ENCODE measurements at regions not wholly inside any gene's neighbourhood (a gene's known extent, or its start where the extent isn't known, plus 50 kb on each side); places are given as distances from the start of the nearest gene placed in this dataset.
"Not testable (repeated sequence)": the region's sequence is repeated elsewhere in the genome, so short reads cannot be mapped to it uniquely, and the experiment has no call there.

- no peak overlapping the region for H3K4me3 Mint-ChIP-seq
- H3K27ac Mint-ChIP-seq: no peak overlapping the region
- H3K36me3 Mint-ChIP-seq: no peaks in the 10 kb centered on the region
- H3K4me1 Mint-ChIP-seq (ENCODE audit: low read depth): no peaks in the 10 kb centered on the region
- no peaks in the 10 kb centered on the region for H3K9me3 Mint-ChIP-seq (ENCODE audit: low read depth)
- H3K27me3 Mint-ChIP-seq: peaks cover 20% of the 10 kb centered on the region
Observed at GRCh38 chr6:1163501-1163900, 148.4 kb upstream of the FOXQ1 start.

GRCh38 chr6:1162367-1163275 is 149.3 kb upstream of the FOXQ1 start:
- Mint-ChIP-seq H3K36me3 (no peaks in the 10 kb centered on the region), H3K4me3 (no peak overlapping the region), H3K27ac (no peak overlapping the region), H3K27me3 (peaks cover 25% of the 10 kb centered on the region), H3K4me1 (ENCODE audit: low read depth) (no peaks in the 10 kb centered on the region), H3K9me3 (ENCODE audit: low read depth) (no peaks in the 10 kb centered on the region)

GRCh38 chr6:1156411-1156810 is 155.5 kb upstream of the FOXQ1 start:
- H3K36me3 Mint-ChIP-seq; H3K4me3 Mint-ChIP-seq; H3K9me3 Mint-ChIP-seq (ENCODE audit: low read depth); H3K27ac Mint-ChIP-seq; H3K4me1 Mint-ChIP-seq (ENCODE audit: low read depth): not testable (repeated sequence)
- peaks cover 18% of the 10 kb centered on the region for H3K27me3 Mint-ChIP-seq

- no peak overlapping the region for H3K4me3 Mint-ChIP-seq
- no peak overlapping the region for H3K27ac Mint-ChIP-seq
- no peaks in the 10 kb centered on the region for H3K4me1 Mint-ChIP-seq (ENCODE audit: low read depth)
- H3K9me3 Mint-ChIP-seq (ENCODE audit: low read depth): peaks cover 3% of the 10 kb centered on the region
- H3K27me3 Mint-ChIP-seq: peaks cover 15% of the 10 kb centered on the region
- no peaks in the 10 kb centered on the region for H3K36me3 Mint-ChIP-seq
Observed at GRCh38 chr6:1153696-1154245, 158.1 kb upstream of the FOXQ1 start.

- peaks cover 16% of the 10 kb centered on the region for H3K27me3 Mint-ChIP-seq
- no peaks in the 10 kb centered on the region for H3K36me3 Mint-ChIP-seq
- H3K27ac Mint-ChIP-seq: no peak overlapping the region
- H3K4me1 Mint-ChIP-seq (ENCODE audit: low read depth): no peaks in the 10 kb centered on the region
- no peak overlapping the region for H3K4me3 Mint-ChIP-seq
- no peaks in the 10 kb centered on the region for H3K9me3 Mint-ChIP-seq (ENCODE audit: low read depth)
Observed at GRCh38 chr6:1146500-1146899, 165.4 kb upstream of the FOXQ1 start.

- no peak overlapping the region for H3K4me3 Mint-ChIP-seq
- H3K4me1 Mint-ChIP-seq (ENCODE audit: low read depth): no peaks in the 10 kb centered on the region
- peaks cover 14% of the 10 kb centered on the region for H3K27me3 Mint-ChIP-seq
- H3K36me3 Mint-ChIP-seq: no peaks in the 10 kb centered on the region
- H3K9me3 Mint-ChIP-seq (ENCODE audit: low read depth): no peaks in the 10 kb centered on the region
- no peak overlapping the region for H3K27ac Mint-ChIP-seq
Observed at GRCh38 chr6:1145768-1146218, 166.1 kb upstream of the FOXQ1 start.

GRCh38 chr6:1144842-1145767 is 166.8 kb upstream of the FOXQ1 start:
- Mint-ChIP-seq H3K4me1 (ENCODE audit: low read depth) (no peaks in the 10 kb centered on the region), H3K27ac (no peak overlapping the region), H3K36me3 (no peaks in the 10 kb centered on the region), H3K4me3 (no peak overlapping the region), H3K9me3 (ENCODE audit: low read depth) (no peaks in the 10 kb centered on the region), H3K27me3 (peaks cover 13% of the 10 kb centered on the region)

- Mint-ChIP-seq H3K36me3 (no peaks in the 10 kb centered on the region), H3K4me3 (no peak overlapping the region), H3K4me1 (ENCODE audit: low read depth) (no peaks in the 10 kb centered on the region), H3K9me3 (ENCODE audit: low read depth) (peaks cover 8% of the 10 kb centered on the region), H3K27ac (no peak overlapping the region), H3K27me3 (peaks cover 12% of the 10 kb centered on the region)
Observed at GRCh38 chr6:1143655-1144054, 168.2 kb upstream of the FOXQ1 start.

GRCh38 chr6:1139155-1139890 is 172.6 kb upstream of the FOXQ1 start:
- Mint-ChIP-seq H3K4me3 (no peak overlapping the region), H3K36me3 (no peaks in the 10 kb centered on the region), H3K27me3 (peaks cover 7% of the 10 kb centered on the region), H3K9me3 (ENCODE audit: low read depth) (peaks cover 8% of the 10 kb centered on the region), H3K27ac (no peak overlapping the region), H3K4me1 (ENCODE audit: low read depth) (no peaks in the 10 kb centered on the region)

GRCh38 chr6:1137849-1138248 is 174.0 kb upstream of the FOXQ1 start:
- Mint-ChIP-seq H3K27ac (no peak overlapping the region), H3K4me1 (ENCODE audit: low read depth) (no peaks in the 10 kb centered on the region), H3K36me3 (no peaks in the 10 kb centered on the region), H3K27me3 (peaks cover 10% of the 10 kb centered on the region), H3K4me3 (no peak overlapping the region), H3K9me3 (ENCODE audit: low read depth) (peaks cover 8% of the 10 kb centered on the region)

- peaks cover 8% of the 10 kb centered on the region for H3K9me3 Mint-ChIP-seq (ENCODE audit: low read depth)
- peaks cover 10% of the 10 kb centered on the region for H3K27me3 Mint-ChIP-seq
- H3K27ac Mint-ChIP-seq: no peak overlapping the region
- no peaks in the 10 kb centered on the region for H3K4me1 Mint-ChIP-seq (ENCODE audit: low read depth)
- H3K4me3 Mint-ChIP-seq: no peak overlapping the region
- no peaks in the 10 kb centered on the region for H3K36me3 Mint-ChIP-seq
Observed at GRCh38 chr6:1136827-1137226, 175.1 kb upstream of the FOXQ1 start.

- Mint-ChIP-seq H3K27ac (no peak overlapping the region), H3K36me3 (no peaks in the 10 kb centered on the region), H3K27me3 (peaks cover 10% of the 10 kb centered on the region), H3K4me1 (ENCODE audit: low read depth) (no peaks in the 10 kb centered on the region), H3K4me3 (no peak overlapping the region), H3K9me3 (ENCODE audit: low read depth) (peaks cover 8% of the 10 kb centered on the region)
Observed at GRCh38 chr6:1136415-1136774, 175.5 kb upstream of the FOXQ1 start.

- no peak overlapping the region for H3K4me3 Mint-ChIP-seq
- no peaks in the 10 kb centered on the region for H3K36me3 Mint-ChIP-seq
- peaks cover 8% of the 10 kb centered on the region for H3K9me3 Mint-ChIP-seq (ENCODE audit: low read depth)
- peaks cover 10% of the 10 kb centered on the region for H3K27me3 Mint-ChIP-seq
- no peaks in the 10 kb centered on the region for H3K4me1 Mint-ChIP-seq (ENCODE audit: low read depth)
- H3K27ac Mint-ChIP-seq: no peak overlapping the region
Observed at GRCh38 chr6:1135726-1136414, 176.0 kb upstream of the FOXQ1 start.
